ENCODE measurements at regions not wholly inside any gene's neighbourhood (a gene's known extent, or its start where the extent isn't known, plus 50 kb on each side); places are given as distances from the start of the nearest gene placed in this dataset.

DNA sequence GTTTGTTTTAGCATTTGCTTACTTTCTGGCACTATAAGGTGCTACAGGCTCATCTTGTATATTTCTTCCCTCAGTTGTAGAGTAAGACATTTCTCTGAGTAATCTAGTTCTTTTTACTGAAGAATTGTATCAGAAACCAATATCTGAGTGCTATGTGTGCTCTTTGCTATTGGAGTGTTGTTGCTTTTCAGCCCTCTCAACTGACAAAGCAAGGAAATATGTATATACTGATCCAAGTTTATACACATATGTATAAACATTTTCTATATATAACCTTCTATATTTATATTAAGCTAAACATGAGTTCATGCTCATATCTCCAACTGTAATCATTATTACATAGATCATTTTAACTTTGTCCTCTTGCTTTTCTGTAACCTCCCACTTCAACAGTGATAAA, 405.7 kb downstream of the RFPL4B start:
- no peak for FAIRE-seq
- Histone ChIP-seq H3K9me1 (replicated peaks; ENCODE audit: control insufficient read depth, extremely low read depth, insufficient read depth, low read length) (no peaks in the 10 kb centered on the region), H3K4me2 (ENCODE audit: insufficient read depth, low read length) (no peak overlapping the region), H4K20me1 (replicated peaks; ENCODE audit: control insufficient read depth, extremely low read depth, insufficient read depth, low read length) (no peaks in the 10 kb centered on the region), H3K36me3 (ENCODE audit: control insufficient read depth in 2 of 2, extremely low read depth in 1 of 2, insufficient read depth in 2 of 2, low read length in 2 of 2) (no peaks in the 10 kb centered on the region), H3K27ac (ENCODE audit: insufficient read depth, low read depth, low read length) (no peak overlapping the region), H3K9ac (replicated peaks; ENCODE audit: extremely low read depth, insufficient read depth, low read length) (no peak overlapping the region), H3K79me2 (ENCODE audit: control insufficient read depth, insufficient read depth, low read length) (no peaks in the 10 kb centered on the region), H3K4me1 (ENCODE audit: control insufficient read depth, extremely low read depth, insufficient read depth, low read length) (no peaks in the 10 kb centered on the region), H3K27me3 (ENCODE audit: control insufficient read depth in 2 of 2, insufficient read depth in 2 of 2, low read length in 2 of 2) (no peaks in the 10 kb centered on the region), H3K9me3 (replicated peaks; ENCODE audit: control insufficient read depth, insufficient read depth, low read length) (no peaks in the 10 kb centered on the region), H3K4me3 (replicated peaks in 1 of 3; ENCODE audit: insufficient read depth in 1 of 3, low read depth in 1 of 3, low read length in 3 of 3) (no peak overlapping the region), H2AFZ (ENCODE audit: low read depth, low read length) (no peak overlapping the region)
- no peak for TF ChIP-seq MYC (IDR thresholded peaks at IDR 0.05; ENCODE audit: low read depth, low read length)
- TF ChIP-seq, protein P1, sequence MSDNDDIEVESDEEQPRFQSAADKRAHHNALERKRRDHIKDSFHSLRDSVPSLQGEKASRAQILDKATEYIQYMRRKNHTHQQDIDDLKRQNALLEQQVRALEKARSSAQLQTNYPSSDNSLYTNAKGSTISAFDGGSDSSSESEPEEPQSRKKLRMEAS (IDR thresholded peaks at IDR 0.05; ENCODE audit: insufficient read depth, insufficient read length) = no peak
- no peak for TF ChIP-seq CTCF (IDR thresholded peaks at IDR 0.05; ENCODE audit: extremely low read depth in 1 of 2, insufficient read depth in 1 of 2, low read depth in 1 of 2, low read length in 2 of 2)
- no peak for TF ChIP-seq POLR2AphosphoS5 (IDR thresholded peaks at IDR 0.05; ENCODE audit: insufficient read depth, low read depth, low read length)
- TF ChIP-seq POLR2A (IDR thresholded peaks at IDR 0.05; ENCODE audit: low read depth, low read length) = no peak
- no peak for TF ChIP-seq GATA2 (IDR thresholded peaks at IDR 0.05; ENCODE audit: insufficient read depth, insufficient read length, low read depth, low read length)
- no peak for TF ChIP-seq EZH2 (IDR thresholded peaks at IDR 0.05; ENCODE audit: borderline replicate concordance, low read depth, low read length, severe bottlenecking)
- no peak for TF ChIP-seq JUN (IDR thresholded peaks at IDR 0.05; ENCODE audit: borderline replicate concordance, insufficient read depth, insufficient read length, low read depth)
- TF ChIP-seq FOS (IDR thresholded peaks at IDR 0.05; ENCODE audit: borderline replicate concordance, insufficient read depth, low read length) = no peak
- POLR2A ChIA-PET = no interaction called here
- dilution Hi-C loops (cut with MboI; ENCODE audit: extremely low pct_ligation_motif_present, low sequenced_read_pairs) (no loop called here), intact Hi-C loops (cut with micrococcal nuclease) (no loop called here)
- BruUV-seq (replicated peaks) = no TSS peak
- CTCF ChIA-PET = interaction anchor here (1.0 kb wide), 1 partner anchor 133 kb away, joined by 3 read pairs; no protein-coding TSS in a partner anchor
- DNase-seq (ENCODE audit: low read depth, low spot score) = no peak

Data from endothelial cell of umbilical vein (primary cell).